Adrenal gland (tissue), 9 donors: ENCODE measurements at regions not wholly inside any gene's neighbourhood (a gene's known extent, or its start where the extent isn't known, plus 50 kb on each side); places are given as distances from the start of the nearest gene placed in this dataset.

ENCODE experiments used
- DNase-seq, 7 donors: peaks; one replicate each; pipeline ENCODE4 v3.0.0-alpha.2; 2019 to 2020
- H3K27ac ChIP-seq, 5 donors: fragments of 200-600 bp; sonication (generic) in 4 of 5; 1 replicate in 3 of 5; 2 replicates in 2 of 5; pipeline versions ENCODE4 v1.5.1 to v1.8.0; 2016 to 2020; ENCODE audit warnings: mild to moderate bottlenecking in 1 of 5
- H3K27me3 ChIP-seq: fragments of 200-600 bp; 2 replicates; pipeline ENCODE4 v1.8.0; 2021
- H3K36me3 ChIP-seq, 2 donors: fragments of 200-600 bp; replicated peaks in 1 of 2; 1 replicate in 1 of 2; 2 replicates in 1 of 2; pipeline versions ENCODE4 v1.5.1 to v1.8.0; 2018 to 2022
- H3K4me1 ChIP-seq, 2 donors: fragments of 200-600 bp; replicated peaks in 1 of 2; 1 replicate in 1 of 2; 2 replicates in 1 of 2; pipeline versions ENCODE4 v1.5.1 to v1.8.0; 2018 to 2021
- H3K4me3 ChIP-seq, 4 donors: fragments of 200-600 bp; sonication (generic) in 3 of 4; one replicate each; pipeline ENCODE4 v1.5.1; 2016 to 2018
- H3K9me3 ChIP-seq, 3 donors: fragments of 200-600 bp; sonication (generic) in 1 of 3; replicated peaks in 1 of 3; 1 replicate in 2 of 3; 2 replicates in 1 of 3; pipeline versions ENCODE4 v1.5.1 to v1.8.0; 2016 to 2021
- POLR2A ChIP-seq, 2 donors: fragments of 450-650 bp; IDR thresholded peaks; one replicate each; pipeline ENCODE4 v1.6.1; 2017; ENCODE audit warnings: antibody characterized with exemption in 2 of 2, mild to moderate bottlenecking in 2 of 2, moderate library complexity in 1 of 2
- WGBS, 4 donors: extraction: QIAGEN DNeasy Blood & Tissue Kit in 2 of 4; methylation state at CpG; one replicate each; pipeline versions ENCODE4 v1.1.5 to v1.1.7; 2013 to 2017; 5-methylcytosine and 5-hydroxymethylcytosine counted together
- intact Hi-C, 2 donors: fragments of 100-400 bp; cut with DNase I; formaldehyde crosslinking; loops; one replicate each; pipeline versions ENCODE4 v1.14.1 to v1.15.0; 2022 to 2023
- TF ChIP-seq, protein P1 (sequence below), 6 experiments: fragments of 450-650 bp in 4 of 6; fragments of 200-600 bp in 2 of 6; sonication (generic) in 1 of 6; IDR thresholded peaks; 1 replicate in 5 of 6; 2 replicates in 1 of 6; pipeline versions ENCODE4 v1.5.1 to v1.8.0; 2016 to 2021; ENCODE audit warnings: antibody characterized with exemption in 6 of 6, mild to moderate bottlenecking in 2 of 6, moderate library complexity in 1 of 6
- donor health status: healthy with polysubstance abuse.
- donor health status: Bipolar disorder and iron deficiency.
- donor health status: DM: yes; HTN: yes; CAD: no.
- donor health status: DM: no; HTN: no; CAD: no.
- donor health status: DM: no; HTN: no; CAD: no.

GRCh38 chr10:63760034-63760707, 239.0 kb downstream of the REEP3 start:
- DNase-seq: no peak
- TF ChIP-seq, protein P1, sequence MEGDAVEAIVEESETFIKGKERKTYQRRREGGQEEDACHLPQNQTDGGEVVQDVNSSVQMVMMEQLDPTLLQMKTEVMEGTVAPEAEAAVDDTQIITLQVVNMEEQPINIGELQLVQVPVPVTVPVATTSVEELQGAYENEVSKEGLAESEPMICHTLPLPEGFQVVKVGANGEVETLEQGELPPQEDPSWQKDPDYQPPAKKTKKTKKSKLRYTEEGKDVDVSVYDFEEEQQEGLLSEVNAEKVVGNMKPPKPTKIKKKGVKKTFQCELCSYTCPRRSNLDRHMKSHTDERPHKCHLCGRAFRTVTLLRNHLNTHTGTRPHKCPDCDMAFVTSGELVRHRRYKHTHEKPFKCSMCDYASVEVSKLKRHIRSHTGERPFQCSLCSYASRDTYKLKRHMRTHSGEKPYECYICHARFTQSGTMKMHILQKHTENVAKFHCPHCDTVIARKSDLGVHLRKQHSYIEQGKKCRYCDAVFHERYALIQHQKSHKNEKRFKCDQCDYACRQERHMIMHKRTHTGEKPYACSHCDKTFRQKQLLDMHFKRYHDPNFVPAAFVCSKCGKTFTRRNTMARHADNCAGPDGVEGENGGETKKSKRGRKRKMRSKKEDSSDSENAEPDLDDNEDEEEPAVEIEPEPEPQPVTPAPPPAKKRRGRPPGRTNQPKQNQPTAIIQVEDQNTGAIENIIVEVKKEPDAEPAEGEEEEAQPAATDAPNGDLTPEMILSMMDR (IDR thresholded peaks at IDR 0.05): no peak
- no peak for TF ChIP-seq POLR2A (IDR thresholded peaks at IDR 0.05)
- WGBS, 4 donors: 69 to 83% (median 74%) methylated on average over 5 of the region's 5 CpGs
- intact Hi-C loops: no loop called here
- no peaks in the 10 kb centered on the region for H3K9me3 ChIP-seq
- H3K4me3 ChIP-seq: no peak overlapping the region
- H3K36me3 ChIP-seq: no peaks in the 10 kb centered on the region
- H3K27ac ChIP-seq: no peak overlapping the region
- H3K4me1 ChIP-seq: no peaks in the 10 kb centered on the region
- no peaks in the 10 kb centered on the region for H3K27me3 ChIP-seq

GRCh38 chr10:63760708-63761047, 239.5 kb downstream of the REEP3 start:
- H3K27ac ChIP-seq: no peak overlapping the region
- H3K27me3 ChIP-seq: no peaks in the 10 kb centered on the region
- no peaks in the 10 kb centered on the region for H3K36me3 ChIP-seq
- H3K4me1 ChIP-seq: no peaks in the 10 kb centered on the region
- intact Hi-C loops: no loop called here
- 53 to 72% (median 55%) methylated on average over 1 of the region's 1 CpG for WGBS, 4 donors
- H3K4me3 ChIP-seq: no peak overlapping the region
- TF ChIP-seq, protein P1 (IDR thresholded peaks at IDR 0.05): no peak
- no peak for TF ChIP-seq POLR2A (IDR thresholded peaks at IDR 0.05)
- H3K9me3 ChIP-seq: no peaks in the 10 kb centered on the region
- no peak for DNase-seq

DNA sequence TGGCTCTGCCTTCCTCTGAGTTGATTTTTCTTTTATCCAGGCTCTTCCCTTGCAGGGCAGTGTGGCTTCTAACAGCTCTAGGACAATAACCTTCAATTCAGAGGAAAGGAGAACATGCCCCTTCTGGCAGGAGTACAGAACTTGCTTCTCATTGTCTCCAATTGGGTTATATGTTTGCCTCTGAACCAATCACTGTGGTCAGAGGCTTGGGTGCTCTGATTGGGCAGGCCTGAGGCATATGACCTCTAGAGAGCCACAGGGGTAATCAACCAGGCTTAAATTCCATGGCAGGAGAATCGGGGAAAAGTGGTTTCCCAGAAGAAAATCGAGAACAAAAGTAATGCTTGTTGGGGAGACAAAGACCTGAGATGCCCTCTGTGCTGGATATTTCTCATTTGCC, 240.0 kb downstream of the REEP3 start:
- Histone ChIP-seq H3K36me3 (no peaks in the 10 kb centered on the region), H3K9me3 (no peaks in the 10 kb centered on the region), H3K4me1 (no peaks in the 10 kb centered on the region), H3K27me3 (no peaks in the 10 kb centered on the region), H3K27ac (no peak overlapping the region), H3K4me3 (no peak overlapping the region)
- intact Hi-C loops: no loop called here
- no peak for DNase-seq
- TF ChIP-seq POLR2A (IDR thresholded peaks at IDR 0.05): no peak
- TF ChIP-seq, protein P1 (IDR thresholded peaks at IDR 0.05): no peak
- WGBS, 4 donors: 84 to 92% (median 89%) methylated on average over 2 of the region's 2 CpGs

GRCh38 chr10:63763744-63764143, 242.5 kb downstream of the REEP3 start:
- Histone ChIP-seq H3K27me3 (no peaks in the 10 kb centered on the region), H3K4me1 (no peaks in the 10 kb centered on the region), H3K27ac (no peak overlapping the region), H3K9me3 (no peaks in the 10 kb centered on the region), H3K4me3 (no peak overlapping the region), H3K36me3 (no peaks in the 10 kb centered on the region)
- intact Hi-C loops: no loop called here
- DNase-seq: no peak
- TF ChIP-seq, protein P1 (IDR thresholded peaks at IDR 0.05): no peak
- TF ChIP-seq POLR2A (IDR thresholded peaks at IDR 0.05): no peak
- 66 to 84% (median 74%) methylated on average over 2 of the region's 2 CpGs for WGBS, 4 donors
